Tibial nerve (tissue), 3 donors: ENCODE measurements at regions not wholly inside any gene's neighbourhood (a gene's known extent, or its start where the extent isn't known, plus 50 kb on each side); places are given as distances from the start of the nearest gene placed in this dataset.

Experiments
- CTCF ChIP-seq, 5 experiments: fragments of 200-600 bp in 3 of 5; fragments of 450-650 bp in 2 of 5; sonication (generic) in 3 of 5; IDR thresholded peaks; one replicate each; pipeline ENCODE4 v1.5.1; 2016 to 2019; ENCODE audit warnings: antibody characterized with exemption in 5 of 5, mild to moderate bottlenecking in 3 of 5, moderate library complexity in 2 of 5
- POLR2A ChIP-seq, 2 donors: fragments of 450-650 bp; IDR thresholded peaks; one replicate each; pipeline ENCODE4 v1.6.1; 2017; ENCODE audit warnings: antibody characterized with exemption in 2 of 2, mild to moderate bottlenecking in 2 of 2, moderate library complexity in 2 of 2

DNA sequence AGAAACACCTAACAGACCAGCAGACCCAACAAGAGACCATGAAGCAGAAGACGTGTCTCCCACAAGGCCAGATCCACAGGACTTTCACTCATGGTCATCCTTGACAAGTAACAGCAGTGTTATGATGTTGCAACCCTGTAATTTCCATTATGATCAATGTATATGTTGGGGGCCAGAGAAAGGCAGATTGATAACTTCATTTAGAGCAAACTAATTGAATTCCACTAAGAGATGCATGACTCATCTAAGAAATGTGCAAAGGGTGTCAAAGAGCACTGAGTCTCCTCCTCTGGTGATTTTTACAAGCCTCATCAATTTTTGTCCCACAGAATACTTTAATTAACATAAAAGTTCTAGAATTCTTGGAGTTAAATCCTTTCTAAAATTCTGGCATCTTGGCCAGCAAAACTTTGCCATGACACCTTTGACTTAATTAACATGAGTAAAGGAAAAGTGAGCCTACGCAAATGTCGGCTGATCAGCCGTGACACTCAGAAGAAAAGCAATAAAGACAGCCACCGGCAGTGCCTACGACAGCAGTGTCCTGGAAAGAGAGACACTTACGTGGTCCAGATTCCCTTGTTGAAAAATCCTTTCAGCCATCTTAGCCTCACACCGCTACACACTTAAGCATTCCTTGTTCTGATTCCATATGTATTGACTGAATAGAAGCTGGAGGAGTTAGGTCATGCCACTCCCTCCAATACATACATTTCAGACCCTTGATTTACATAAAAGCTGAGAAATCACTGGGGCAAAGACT, 370.2 kb upstream of the CCDC196 start:
- no peak for TF ChIP-seq POLR2A (IDR thresholded peaks at IDR 0.05)
- TF ChIP-seq CTCF (IDR thresholded peaks at IDR 0.05), result no peak
